Astrocyte of the hippocampus (primary cell): ENCODE measurements at regions not wholly inside any gene's neighbourhood (a gene's known extent, or its start where the extent isn't known, plus 50 kb on each side); places are given as distances from the start of the nearest gene placed in this dataset.

Source experiments
- DNase-seq: peaks from one replicate; pipeline ENCODE4 v3.0.0; 2011; ENCODE audit warnings: low read depth, low spot score

DNA sequence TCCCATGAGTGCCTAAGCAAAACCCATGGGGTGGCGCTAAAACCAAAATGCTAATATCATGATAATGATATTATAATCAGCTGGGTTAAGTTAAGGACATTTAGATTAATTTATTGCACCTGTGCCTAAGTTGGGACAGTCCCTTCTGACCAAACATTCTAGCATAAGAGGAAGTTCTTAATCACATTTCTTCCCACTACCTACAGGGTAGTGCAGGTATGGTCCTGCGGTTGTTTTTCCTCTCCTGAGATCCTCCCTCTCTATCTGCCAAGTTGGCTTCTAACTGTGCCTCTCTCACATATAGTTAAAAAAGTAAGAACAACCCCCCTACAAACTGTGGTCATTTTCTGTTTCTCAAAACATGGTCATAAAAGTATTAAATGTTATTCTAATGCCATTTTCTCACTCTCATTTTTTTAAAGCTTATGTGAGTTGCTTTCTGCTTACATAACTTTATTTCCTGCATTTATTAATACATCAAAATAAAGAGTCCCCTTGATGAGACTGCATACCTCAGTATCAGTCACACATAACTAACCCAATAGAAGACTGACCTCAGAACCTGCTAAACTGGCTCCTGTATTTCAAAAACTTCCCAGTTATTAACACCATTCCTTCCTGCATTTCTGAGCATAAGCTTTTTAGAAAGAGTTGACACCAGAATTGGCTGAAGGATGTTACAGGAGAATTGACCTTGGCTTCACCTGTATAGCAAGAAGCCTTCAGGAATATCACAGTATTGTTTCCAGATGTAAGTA, 1332.5 kb downstream of the FSTL5 start:
- no peak for DNase-seq

DNA sequence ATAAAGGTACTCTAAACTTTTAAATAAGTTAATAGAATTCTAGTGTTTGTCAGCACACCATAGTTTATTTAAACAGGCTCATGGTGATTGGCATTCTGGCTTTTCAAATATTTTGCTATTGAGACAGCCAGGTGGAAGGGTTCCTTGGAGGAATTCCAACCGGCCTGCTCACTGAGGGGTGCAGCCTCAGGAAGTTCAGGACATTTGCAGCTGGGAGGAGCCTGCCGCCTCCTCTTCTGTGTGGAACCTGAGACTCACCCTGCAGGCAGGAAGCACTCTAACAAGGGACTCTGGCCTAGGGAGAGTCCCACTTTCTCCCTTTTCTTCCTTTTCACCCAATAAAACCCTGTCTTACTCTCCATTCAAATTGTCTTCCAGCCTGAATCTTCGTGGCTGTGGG, 1328.0 kb downstream of the FSTL5 start:
- peak; percentile 20 for DNase-seq

DNA sequence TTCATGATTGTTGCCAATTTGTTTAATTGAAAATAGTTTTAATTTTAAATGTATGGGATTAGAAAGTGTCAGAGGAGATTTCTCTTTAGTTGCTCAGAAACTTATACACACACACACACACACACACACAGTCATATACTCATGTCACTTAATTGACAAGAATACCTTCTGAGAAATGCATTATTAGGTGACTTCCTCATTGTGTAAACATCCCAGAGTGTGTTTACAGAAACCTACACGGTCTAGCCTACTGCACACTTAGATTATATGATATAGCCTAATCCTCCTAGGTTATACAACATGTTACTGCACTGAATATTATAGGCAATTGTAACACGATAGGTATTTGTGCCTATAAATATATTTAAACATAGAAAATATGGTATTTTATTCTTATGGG, 1327.4 kb downstream of the FSTL5 start:
- DNase-seq: no peak

DNA sequence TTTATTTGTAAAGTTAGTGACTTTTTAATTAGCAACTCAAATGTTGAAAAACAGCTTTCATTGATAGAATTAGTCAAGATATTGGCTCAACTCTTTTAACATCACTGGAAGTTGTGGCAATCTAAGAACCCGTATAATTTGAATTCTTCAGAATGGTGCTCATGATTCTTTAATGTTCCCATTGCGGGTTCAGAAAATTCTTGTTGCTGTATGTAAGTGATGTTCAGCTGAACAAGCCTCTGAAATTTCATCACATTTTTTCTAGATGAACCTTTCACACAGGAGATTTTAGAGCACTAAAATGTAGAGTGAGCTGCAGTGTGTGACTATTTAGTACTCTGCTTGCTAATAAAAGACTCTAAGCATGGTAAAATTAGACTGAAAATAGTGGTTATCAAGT, 1317.7 kb downstream of the FSTL5 start:
- DNase-seq: peak; percentile 11

DNA sequence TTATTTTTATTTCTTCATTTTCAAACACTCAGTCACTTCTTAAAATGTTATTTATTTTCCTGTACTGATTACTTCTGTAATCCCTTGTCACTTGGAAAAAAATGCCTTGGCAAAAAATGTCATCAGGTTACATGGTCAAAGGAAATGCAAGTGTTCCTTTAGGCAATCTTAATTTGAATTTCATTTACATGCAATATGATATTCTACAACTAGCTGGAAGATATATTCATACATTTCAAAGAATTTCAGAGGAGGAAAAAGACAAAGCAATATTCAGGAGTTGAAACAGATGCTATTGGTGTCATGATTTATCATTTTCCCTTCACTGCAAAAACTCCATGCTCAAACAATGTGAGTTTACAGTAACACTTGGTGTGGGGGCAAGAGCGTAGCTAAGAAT, 1316.6 kb downstream of the FSTL5 start:
- no peak for DNase-seq

DNA sequence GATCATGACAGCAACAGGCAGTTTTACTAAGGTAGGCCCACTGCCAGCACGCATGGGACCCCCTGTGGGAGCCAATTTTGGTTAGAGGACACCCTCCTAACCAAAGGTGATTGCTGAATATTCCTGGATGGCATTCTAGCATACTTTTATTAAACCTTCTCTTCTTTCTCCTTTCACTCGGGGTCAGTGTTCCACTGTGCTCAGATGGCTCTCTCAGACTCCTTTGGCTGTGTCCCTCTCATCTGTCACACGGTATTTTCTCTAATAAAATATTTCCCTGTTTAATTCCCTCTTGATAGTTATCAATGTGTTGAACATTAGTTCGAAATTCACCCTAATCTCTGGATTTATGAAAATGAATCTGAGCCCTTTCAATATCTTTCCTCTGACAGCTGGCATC, 1315.3 kb downstream of the FSTL5 start:
- peak; percentile 3 for DNase-seq

DNA sequence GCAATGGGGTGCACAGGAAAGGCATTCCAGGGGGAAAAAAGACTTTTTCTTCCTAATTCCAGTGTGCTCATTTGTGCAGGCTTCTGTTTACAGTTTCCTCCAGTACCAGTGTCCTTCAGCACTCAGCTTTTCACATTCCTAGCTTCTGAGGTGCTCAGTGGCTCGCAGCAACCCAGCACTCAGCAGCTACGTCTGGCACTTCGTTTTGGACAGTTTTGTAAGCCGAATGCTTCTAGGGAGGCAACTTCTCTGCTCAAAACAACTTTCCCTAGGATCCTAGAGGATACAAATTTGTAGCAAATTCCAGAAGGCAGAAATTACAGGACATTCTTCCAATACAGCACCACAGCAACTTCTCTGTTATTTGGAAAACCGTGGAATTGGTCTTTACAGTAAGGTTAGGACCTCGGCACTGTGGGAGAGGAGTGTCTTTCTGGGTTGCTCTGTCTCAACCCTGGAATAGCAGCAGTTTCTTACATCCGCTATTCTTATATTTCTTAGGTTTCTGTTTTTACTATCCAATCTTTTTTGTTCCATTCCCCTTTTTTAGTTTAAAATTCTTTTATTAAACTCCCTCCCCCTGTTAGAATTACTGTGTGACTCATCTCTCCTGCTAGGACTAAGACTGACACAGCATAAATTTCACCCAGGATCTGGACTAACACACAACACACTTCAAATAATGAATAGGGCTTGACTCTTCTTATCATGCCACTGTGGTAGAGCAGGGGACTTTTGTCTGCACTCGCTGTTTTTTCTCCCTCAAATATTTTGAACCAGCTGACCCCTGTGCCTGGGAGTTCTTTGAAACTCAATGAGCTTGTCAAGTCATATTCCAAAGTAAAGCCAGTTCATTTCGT, 1314.7 kb downstream of the FSTL5 start:
- peak; percentile 78 for DNase-seq

DNA sequence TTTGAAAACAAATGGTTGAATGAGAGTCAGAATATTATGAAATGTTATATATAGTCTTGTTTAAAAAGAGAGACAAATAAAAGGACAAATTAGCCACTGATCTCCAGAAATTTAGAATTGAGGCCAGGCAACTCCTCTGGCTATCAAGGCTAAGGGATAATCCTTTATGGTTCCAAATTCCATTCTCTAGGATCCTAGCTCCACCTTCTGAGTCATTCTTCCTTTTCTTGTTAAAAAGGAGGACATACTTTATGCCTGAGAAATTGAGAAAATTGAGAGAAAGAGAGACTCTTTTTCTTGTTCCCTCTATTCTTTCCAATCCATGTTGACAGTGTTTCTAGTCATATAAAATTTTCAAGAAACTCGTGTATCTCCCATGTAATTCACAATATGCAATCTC, 1299.5 kb downstream of the FSTL5 start:
- DNase-seq: no peak

DNA sequence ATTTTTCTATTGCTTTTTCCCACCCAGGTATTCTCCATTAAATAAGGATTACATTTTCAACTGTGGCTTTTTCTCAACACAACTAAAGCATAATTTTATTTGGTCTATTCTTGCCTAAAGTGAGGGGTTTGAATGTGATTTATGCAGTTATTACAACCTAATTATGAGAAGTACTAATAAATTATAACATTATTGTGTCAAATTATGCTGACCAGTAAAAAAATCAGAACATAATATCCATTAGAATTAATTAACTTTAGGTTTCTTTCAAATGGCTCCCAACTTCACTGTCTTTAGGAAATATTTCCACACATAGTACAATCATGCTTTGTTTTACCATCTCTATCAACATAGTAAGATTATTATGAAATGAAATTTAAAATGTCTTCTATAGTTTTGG, 1293.9 kb downstream of the FSTL5 start:
- no peak for DNase-seq

DNA sequence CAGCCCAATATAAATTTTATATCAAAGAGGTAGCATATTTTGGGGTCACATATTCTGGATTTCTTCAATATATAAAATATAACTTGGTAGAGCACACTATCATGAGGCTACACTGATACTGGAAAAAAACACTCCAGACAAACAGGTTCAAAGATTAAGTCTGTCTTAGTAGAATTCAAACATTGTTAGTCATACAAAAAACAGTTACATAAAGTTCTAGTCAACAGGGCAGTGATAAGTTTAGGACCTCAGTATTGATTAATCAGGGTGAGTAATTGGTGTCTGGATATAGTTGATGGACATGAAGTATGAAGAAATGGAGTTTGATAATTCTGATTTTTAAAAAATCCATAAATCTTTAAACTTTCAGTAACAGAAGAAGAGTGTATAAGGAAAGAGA, 1291.3 kb downstream of the FSTL5 start:
- no peak for DNase-seq

DNA sequence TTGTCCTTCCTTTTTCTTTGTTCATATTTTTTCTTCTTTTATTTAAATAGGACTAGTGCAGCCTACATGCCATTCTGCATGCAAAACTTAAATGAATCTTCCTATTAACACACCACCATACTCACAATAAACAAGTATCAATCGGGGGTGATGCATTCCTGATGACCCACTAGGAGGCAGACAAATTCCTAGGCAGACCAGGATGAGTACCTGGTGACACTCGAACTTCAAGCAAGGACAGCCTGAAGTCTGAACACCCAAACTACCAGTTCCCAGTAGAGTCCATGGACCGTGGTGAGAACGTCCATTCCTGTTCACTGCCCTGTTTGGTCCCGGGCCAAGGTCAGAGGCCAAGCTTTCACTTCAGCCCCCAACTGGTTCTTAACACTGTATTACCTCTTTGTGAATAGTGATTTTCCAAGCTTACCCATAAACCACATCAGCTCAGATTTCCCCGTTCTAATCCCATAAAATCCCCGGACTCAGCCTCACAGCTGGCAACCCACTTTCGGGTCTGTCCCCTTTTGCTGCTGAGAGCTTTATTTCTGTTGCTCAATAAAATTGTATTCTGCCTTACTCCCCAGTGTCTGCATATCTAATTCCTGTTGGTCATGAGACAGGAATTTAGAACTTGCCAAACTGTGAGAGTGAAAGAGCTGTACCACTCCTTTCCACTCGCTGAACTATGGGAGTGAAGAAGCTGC, 1286.6 kb downstream of the FSTL5 start:
- DNase-seq: peak; percentile 32

DNA sequence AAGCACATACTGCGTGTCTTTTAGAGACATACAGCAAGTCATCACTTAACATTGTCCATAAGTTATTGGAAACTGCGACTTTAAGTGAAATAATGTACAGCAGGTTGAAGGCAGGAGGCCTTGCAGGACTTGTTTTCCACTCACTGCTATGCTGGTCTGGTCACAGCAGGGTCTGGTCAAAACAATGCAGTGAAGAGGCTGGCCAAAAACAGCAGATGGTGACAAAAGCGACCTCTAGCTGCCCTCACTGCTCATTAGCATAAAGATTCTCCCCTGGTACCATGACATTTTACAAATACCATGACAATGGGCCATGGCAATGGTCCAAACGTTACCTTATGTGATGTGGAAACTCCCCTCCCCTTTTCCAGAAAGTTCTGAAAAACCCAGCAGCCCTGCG, 1283.6 kb downstream of the FSTL5 start:
- no peak for DNase-seq

DNA sequence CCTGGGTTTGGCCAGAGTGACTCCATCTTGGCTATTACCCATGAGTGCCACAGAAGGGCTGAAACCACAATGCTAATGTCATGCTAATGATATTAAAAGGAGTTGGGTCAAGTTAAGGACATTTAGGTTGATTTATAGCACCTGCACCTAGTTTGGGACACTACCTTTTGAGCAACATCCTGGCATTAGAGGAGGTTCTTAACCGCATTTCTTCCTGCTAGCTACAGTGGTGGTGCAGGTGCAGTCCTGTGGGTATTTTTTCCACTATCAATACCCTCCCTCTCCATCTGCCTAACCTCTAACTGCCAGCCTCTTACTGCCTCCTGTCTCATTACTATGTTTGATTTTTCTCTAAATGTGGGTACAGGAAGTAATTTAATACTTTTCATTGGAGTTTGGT, 1276.1 kb downstream of the FSTL5 start:
- no peak for DNase-seq

DNA sequence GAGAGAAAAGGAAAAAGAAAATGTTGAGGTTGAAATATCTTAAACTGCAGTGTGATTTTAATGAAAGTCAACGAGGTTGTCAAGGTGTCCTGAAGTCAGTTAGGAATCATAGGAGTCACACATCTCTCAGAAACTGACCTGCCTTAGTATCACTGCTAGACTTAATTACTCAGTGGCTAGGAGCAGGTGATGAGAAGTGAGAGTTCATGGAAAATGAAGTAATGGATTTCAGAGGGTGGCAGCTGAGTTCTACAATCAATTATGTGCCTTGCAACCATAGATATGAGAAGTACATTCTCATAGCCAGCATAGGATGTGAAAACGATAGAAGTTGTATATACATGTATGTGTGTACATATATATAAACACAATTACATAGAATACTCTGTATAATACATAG, 1269.7 kb downstream of the FSTL5 start:
- DNase-seq: no peak

DNA sequence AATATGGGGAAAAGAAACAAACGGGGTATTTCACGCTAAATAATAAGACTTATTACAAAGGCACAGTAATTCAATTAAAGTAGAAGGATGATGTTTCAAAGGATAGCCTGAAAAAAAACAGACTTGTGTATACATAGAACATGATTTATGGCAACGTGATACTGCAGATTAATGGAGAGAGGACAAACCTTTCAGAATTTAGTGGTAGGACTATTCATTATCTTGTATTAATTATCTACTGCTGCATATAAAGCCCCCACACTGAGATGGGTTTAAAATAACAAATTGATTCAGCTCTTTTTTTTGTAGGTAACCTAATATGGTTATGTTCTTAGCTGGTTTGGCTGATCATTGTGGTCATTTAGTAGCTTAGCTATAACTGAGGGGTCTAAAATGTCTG, 1269.0 kb downstream of the FSTL5 start:
- no peak for DNase-seq

DNA sequence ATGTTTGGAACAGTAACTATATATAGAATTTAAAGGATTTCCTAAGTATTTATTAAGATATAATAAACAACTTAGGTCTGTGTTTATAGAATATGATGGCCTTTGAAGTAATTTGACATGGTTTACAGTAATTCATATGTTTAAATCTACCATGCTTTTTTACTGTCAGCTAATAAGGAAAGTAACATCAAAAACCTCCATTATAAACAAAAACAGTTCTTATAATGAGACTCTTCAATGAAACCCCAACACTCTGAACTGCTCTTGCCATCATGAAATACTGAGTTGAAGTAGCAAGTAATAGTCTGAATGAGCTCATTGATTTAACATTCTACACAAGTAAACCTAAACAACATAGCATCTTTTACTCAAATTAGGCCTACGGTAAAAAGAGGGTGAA, 1236.5 kb downstream of the FSTL5 start:
- DNase-seq: no peak

DNA sequence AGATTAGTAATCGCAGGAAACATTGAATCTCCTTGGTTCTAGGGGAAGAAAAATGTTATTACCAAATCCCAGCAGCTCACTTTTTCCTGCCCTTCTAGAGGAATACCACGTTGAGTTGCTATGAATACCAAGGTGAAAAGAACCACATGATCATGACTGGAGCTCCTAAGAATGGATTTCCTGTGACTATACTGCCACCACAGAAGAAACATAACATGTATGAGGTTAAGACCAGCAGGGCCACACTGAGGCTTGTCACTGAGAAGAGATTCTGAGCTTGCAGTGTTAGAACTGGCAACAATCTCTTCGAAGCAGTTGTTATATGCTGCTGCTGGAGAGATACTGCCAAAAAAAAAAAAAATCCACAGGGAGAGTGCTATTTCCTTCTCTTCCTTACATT, 1235.3 kb downstream of the FSTL5 start:
- DNase-seq: no peak

DNA sequence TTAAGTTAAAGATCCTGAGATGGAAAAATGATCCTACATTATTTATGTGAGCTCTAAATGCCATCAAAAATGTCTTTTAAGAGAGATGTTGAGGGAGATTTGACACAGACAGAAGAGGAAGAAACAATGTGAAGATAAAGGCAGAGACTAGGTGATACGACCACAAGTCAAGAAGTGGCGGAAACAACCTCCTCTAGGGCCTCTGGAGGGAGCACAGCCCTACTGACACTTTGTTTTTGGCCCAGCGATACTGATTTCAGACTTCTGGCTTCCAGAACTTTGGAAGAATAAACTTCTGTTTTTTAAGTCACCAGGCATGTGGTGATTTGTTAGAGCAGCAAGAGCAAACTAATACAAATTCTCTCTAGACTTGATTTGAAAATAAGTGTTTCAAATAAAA, 1216.1 kb downstream of the FSTL5 start:
- DNase-seq: no peak

DNA sequence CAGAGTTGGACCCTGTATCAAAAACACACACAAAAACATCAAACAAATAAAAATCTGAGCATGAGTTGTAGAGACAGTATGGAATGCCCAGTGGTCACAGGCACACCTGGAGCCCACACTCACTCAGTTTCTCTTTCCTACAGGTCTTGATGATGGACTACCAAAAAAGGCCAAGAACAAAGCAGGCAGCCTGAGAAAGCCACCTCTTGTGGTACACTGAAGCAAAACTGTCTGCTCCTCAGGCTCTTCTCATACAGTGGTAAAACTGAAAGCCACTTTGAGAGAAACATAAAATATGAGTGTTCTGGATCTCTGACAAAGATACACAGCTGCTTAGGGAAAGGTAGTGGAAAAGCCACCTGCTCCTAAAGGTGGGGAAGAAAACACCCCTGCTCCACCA, 1206.9 kb downstream of the FSTL5 start:
- no peak for DNase-seq

DNA sequence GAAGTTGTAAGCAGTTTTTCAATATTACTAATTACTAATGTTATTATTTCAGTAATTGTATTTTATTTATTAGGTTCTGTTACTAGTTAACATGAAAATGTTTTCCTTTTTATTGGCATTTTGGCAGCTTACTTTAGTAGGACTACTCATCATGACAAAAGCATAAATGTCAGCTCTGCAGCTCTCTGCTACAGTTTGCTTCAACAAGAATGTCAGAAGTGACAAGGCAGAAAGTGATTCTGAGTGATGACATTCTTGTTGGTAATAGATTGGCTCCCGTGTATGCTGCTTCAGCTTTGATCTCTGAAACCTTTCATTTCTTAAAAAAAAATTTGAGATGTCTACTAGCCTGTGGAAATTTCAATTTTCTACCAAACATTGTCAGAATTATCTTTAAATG, 1193.9 kb downstream of the FSTL5 start:
- DNase-seq: peak; percentile 0

DNA sequence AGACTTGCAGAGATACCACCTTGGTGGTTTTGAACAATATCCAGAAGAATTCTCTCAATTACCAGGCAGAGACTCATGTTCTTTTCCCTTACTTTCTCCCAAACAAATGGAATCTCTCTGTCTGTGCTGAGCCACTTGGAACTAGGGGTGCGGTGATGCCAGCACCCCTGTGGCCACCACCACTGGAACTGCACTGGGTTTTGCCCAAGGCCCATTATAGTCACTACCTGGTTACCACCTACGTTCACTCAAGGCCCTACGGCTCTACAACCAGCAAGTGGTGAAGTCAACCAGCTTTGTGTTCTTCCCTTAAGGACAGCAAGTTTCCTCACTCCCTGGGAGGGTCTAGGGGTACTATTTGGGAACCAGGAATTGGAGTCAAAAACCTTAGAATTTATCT, 1183.7 kb downstream of the FSTL5 start:
- DNase-seq: no peak

DNA sequence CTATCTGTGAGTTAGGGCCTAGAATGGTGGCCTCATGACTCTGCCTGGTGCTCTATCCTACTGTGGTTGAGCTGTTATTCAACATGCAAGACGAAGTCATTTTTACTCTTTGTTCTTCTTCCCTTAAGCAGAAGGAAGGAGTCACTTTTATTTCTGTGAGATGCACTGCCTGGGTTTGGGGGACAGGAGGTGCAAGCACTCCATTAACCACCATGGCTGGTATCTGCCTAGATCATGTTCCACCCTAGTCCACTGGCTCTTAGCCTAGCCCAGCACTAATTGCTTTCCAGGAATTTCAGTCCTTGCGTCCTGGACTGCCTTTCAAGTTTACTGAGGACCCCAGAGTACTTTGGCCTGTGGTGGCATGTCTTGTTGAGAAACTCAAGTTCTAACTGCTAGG, 1182.7 kb downstream of the FSTL5 start:
- DNase-seq: no peak

DNA sequence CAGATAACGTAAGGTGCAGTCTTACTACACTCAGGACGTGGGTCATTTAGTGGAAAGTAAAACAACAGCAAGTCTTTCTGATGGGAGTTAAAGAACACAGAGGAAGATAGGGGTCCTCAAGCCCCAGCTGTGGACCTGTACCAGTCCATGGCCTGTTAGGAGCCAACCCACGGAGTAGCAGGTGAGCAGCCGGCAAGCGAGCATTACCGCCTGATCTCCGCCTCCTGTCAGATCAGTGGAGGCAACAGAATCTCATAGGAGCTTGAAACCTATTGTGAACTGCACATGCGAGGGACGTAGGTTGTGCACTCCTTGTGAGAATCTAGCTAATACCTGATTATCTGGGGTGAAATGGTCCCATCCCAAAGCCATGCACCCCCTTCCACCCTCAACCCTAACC, 1180.8 kb downstream of the FSTL5 start:
- DNase-seq: no peak
